CD14-positive monocyte (primary cell): ENCODE measurements at regions not wholly inside any gene's neighbourhood (a gene's known extent, or its start where the extent isn't known, plus 50 kb on each side); places are given as distances from the start of the nearest gene placed in this dataset.

Experiments
- DNase-seq, 3 donors: peaks; one replicate each; pipeline ENCODE4 v3.0.0-alpha.2; 2011 to 2022
- H2AFZ ChIP-seq: 2 replicates; pipeline ENCODE4 v1.6.0; 2012; ENCODE audit warnings: mild to moderate bottlenecking, low read depth, low read length, inconsistent platforms; ENCODE audit not compliant: insufficient read depth, poor library complexity, severe bottlenecking
- H3K27ac ChIP-seq, 2 donors: 1 replicate in 1 of 2; 2 replicates in 1 of 2; pipeline ENCODE4 v1.5.1; 2012 to 2013; ENCODE audit warnings: low read length in 2 of 2, control low read depth in 1 of 2, inconsistent platforms in 1 of 2, low read depth in 1 of 2, mild to moderate bottlenecking in 1 of 2
- H3K27me3 ChIP-seq, 2 donors: one replicate each; pipeline versions ENCODE4 v1.6.0 to v1.6.1; 2011 to 2013; ENCODE audit warnings: low read length in 2 of 2; ENCODE audit not compliant: control insufficient read depth in 2 of 2, insufficient read depth in 2 of 2
- H3K36me3 ChIP-seq, 2 donors: replicated peaks in 1 of 2; 1 replicate in 1 of 2; 2 replicates in 1 of 2; pipeline versions ENCODE4 v1.5.1 to v1.6.1; 2012 to 2013; ENCODE audit warnings: low read length in 2 of 2, control low read depth in 1 of 2, inconsistent platforms in 1 of 2, mild to moderate bottlenecking in 1 of 2; ENCODE audit not compliant: insufficient read depth in 2 of 2, control insufficient read depth in 1 of 2
- H3K4me1 ChIP-seq, 2 donors: 1 replicate in 1 of 2; 2 replicates in 1 of 2; pipeline versions ENCODE4 v1.5.1 to v1.6.1; 2012 to 2013; ENCODE audit warnings: low read length in 2 of 2, control low read depth in 1 of 2, inconsistent platforms in 1 of 2, mild to moderate bottlenecking in 1 of 2, moderate library complexity in 1 of 2; ENCODE audit not compliant: insufficient read depth in 2 of 2, control insufficient read depth in 1 of 2
- H3K4me2 ChIP-seq: replicated peaks from 2 replicates; pipeline ENCODE3; 2012; ENCODE audit warnings: low read length, moderate library complexity, mild to moderate bottlenecking; ENCODE audit not compliant: poor library complexity, severe bottlenecking; ENCODE audit errors: extremely low read depth
- H3K4me3 ChIP-seq, 3 experiments: fragments of 200-600 bp in 1 of 3; sonication (generic) in 1 of 3; replicated peaks in 1 of 3; 1 replicate in 2 of 3; 2 replicates in 1 of 3; pipeline ENCODE4 v1.5.1; 2011 to 2013; ENCODE audit warnings: low read length in 3 of 3, mild to moderate bottlenecking in 3 of 3, control low read depth in 2 of 3, low read depth in 2 of 3, inconsistent platforms in 1 of 3, moderate library complexity in 1 of 3
- H3K79me2 ChIP-seq: 2 replicates; pipeline ENCODE4 v1.6.0; 2012; ENCODE audit warnings: mild to moderate bottlenecking, control low read depth, inconsistent platforms, low read length, moderate library complexity; ENCODE audit not compliant: insufficient read depth
- H3K9ac ChIP-seq: 2 replicates; pipeline ENCODE4 v1.6.0; 2017; ENCODE audit warnings: low read length, mild to moderate bottlenecking; ENCODE audit not compliant: insufficient read depth, poor library complexity, severe bottlenecking
- H3K9me3 ChIP-seq, 2 donors: replicated peaks in 1 of 2; 1 replicate in 1 of 2; 2 replicates in 1 of 2; pipeline versions ENCODE4 v1.5.1 to v1.6.1; 2012 to 2013; ENCODE audit warnings: low read length in 2 of 2, control low read depth in 1 of 2; ENCODE audit not compliant: control insufficient read depth in 1 of 2, insufficient read depth in 1 of 2
- H4K20me1 ChIP-seq: 2 replicates; pipeline ENCODE4 v1.6.0; 2012; ENCODE audit warnings: mild to moderate bottlenecking, low read length, control low read depth, moderate library complexity; ENCODE audit not compliant: insufficient read depth
- H3K27ac Mint-ChIP-seq, 7 donors: one replicate each; pipeline ENCODE4 v1.8.0; 2020; ENCODE audit warnings: mild to moderate bottlenecking in 7 of 7, mixed read lengths in 7 of 7, moderate library complexity in 6 of 7, inconsistent platforms in 2 of 7
- H3K27me3 Mint-ChIP-seq, 3 donors: one replicate each; pipeline ENCODE4 v1.8.0; 2021 to 2022; ENCODE audit warnings: low read depth in 3 of 3, mild to moderate bottlenecking in 3 of 3, mixed read lengths in 3 of 3, moderate library complexity in 3 of 3, inconsistent platforms in 1 of 3
- H3K36me3 Mint-ChIP-seq, 2 donors: one replicate each; pipeline ENCODE4 v1.8.0; 2020; ENCODE audit warnings: mixed read lengths in 2 of 2, inconsistent platforms in 1 of 2, mild to moderate bottlenecking in 1 of 2
- H3K4me1 Mint-ChIP-seq: one replicate; pipeline ENCODE4 v1.8.0; 2020; ENCODE audit warnings: mild to moderate bottlenecking, mixed read lengths
- H3K4me3 Mint-ChIP-seq, 2 donors: one replicate each; pipeline ENCODE4 v1.8.0; 2020; ENCODE audit warnings: mild to moderate bottlenecking in 2 of 2, mixed read lengths in 2 of 2, moderate library complexity in 1 of 2
- H3K9me3 Mint-ChIP-seq, 7 donors: one replicate each; pipeline ENCODE4 v1.8.0; 2020 to 2022; ENCODE audit warnings: mixed read lengths in 7 of 7, mild to moderate bottlenecking in 6 of 7, moderate library complexity in 6 of 7, inconsistent platforms in 2 of 7
- CTCF ChIP-seq: fragments of 200-600 bp; IDR thresholded peaks from one replicate; pipeline ENCODE4 v1.8.0; 2022; ENCODE audit warnings: antibody characterized with exemption, mild to moderate bottlenecking
- WGBS: methylation state at CpG from one replicate; pipeline ENCODE4 v1.1.5; 2013; ENCODE audit warnings: missing lambda C conversion rate; ENCODE audit not compliant: insufficient coverage; 5-methylcytosine and 5-hydroxymethylcytosine counted together
- intact Hi-C, 2 donors: fragments of 100-400 bp; cut with micrococcal nuclease; formaldehyde crosslinking; loops; one replicate each; pipeline versions ENCODE4 v1.15.0 to v1.15.1; 2023

- Histone ChIP-seq H3K4me3 (no peak overlapping the region), H3K36me3 (no peaks in the 10 kb centered on the region), H3K27me3 (no peaks in the 10 kb centered on the region), H3K4me2 (no peak overlapping the region), H3K9me3 (peaks cover 6 to 8% of the 10 kb centered on the region in 2 donors), H2AFZ (no peak overlapping the region), H3K9ac (no peak overlapping the region), H4K20me1 (no peaks in the 10 kb centered on the region), H3K4me1 (no peaks in the 10 kb centered on the region), H3K27ac (no peak overlapping the region), H3K79me2 (no peaks in the 10 kb centered on the region)
- Mint-ChIP-seq H3K36me3 (no peaks in the 10 kb centered on the region), H3K27ac (no peak overlapping the region), H3K27me3 (peaks cover 0 to 3% (median 0%) of the 10 kb centered on the region in 3 donors), H3K4me1 (no peaks in the 10 kb centered on the region), H3K4me3 (no peak overlapping the region), H3K9me3 (peaks cover 1 to 15% (median 6%) of the 10 kb centered on the region in 7 donors)
- intact Hi-C loops: no loop called here
- no CpG with 5 or more reads among the region's 2 CpGs for WGBS
- no peak for DNase-seq
- TF ChIP-seq CTCF: no peak
These were observed 958.1 kb downstream of the KCNJ2 start for GRCh38 chr17:71127416-71127815.

- H3K79me2 ChIP-seq: no peaks in the 10 kb centered on the region
- no peak for DNase-seq
- intact Hi-C loops: no loop called here
- Mint-ChIP-seq H3K27ac (no peak overlapping the region), H3K4me3 (no peak overlapping the region), H3K36me3 (no peaks in the 10 kb centered on the region), H3K9me3 (peaks cover 0 to 11% (median 2%) of the 10 kb centered on the region in 7 donors), H3K27me3 (peaks cover 0 to 2% (median 0%) of the 10 kb centered on the region in 3 donors), H3K4me1 (no peaks in the 10 kb centered on the region)
- no peak overlapping the region for H3K9ac ChIP-seq
- H3K9me3 ChIP-seq: peaks cover 6 to 7% of the 10 kb centered on the region in 2 donors
- WGBS: no CpG with 5 or more reads among the region's 3 CpGs
- H4K20me1 ChIP-seq: no peaks in the 10 kb centered on the region
- H3K27ac ChIP-seq: no peak overlapping the region
- H2AFZ ChIP-seq: no peak overlapping the region
- no peak overlapping the region for H3K4me3 ChIP-seq
- no peaks in the 10 kb centered on the region for H3K27me3 ChIP-seq
- no peak overlapping the region for H3K4me2 ChIP-seq
- H3K36me3 ChIP-seq: no peaks in the 10 kb centered on the region
- H3K4me1 ChIP-seq: no peaks in the 10 kb centered on the region
- no peak for TF ChIP-seq CTCF
These were observed 973.0 kb downstream of the KCNJ2 start for GRCh38 chr17:71142333-71142732.
